Uterus (tissue), 2 donors: ENCODE measurements at regions not wholly inside any gene's neighbourhood (a gene's known extent, or its start where the extent isn't known, plus 50 kb on each side); places are given as distances from the start of the nearest gene placed in this dataset.

Source experiments
- POLR2A ChIP-seq, 2 donors: fragments of 450-650 bp; IDR thresholded peaks; one replicate each; pipeline ENCODE4 v1.6.1; 2016; ENCODE audit warnings: antibody characterized with exemption in 2 of 2, mild to moderate bottlenecking in 1 of 2, moderate library complexity in 1 of 2
- TF ChIP-seq, protein P1 (sequence below), 4 experiments: fragments of 200-600 bp in 2 of 4; fragments of 450-650 bp in 2 of 4; sonication (generic) in 2 of 4; IDR thresholded peaks; one replicate each; pipeline ENCODE4 v1.5.1; 2016 to 2019; ENCODE audit warnings: antibody characterized with exemption in 4 of 4, mild to moderate bottlenecking in 2 of 4, moderate library complexity in 1 of 4

DNA sequence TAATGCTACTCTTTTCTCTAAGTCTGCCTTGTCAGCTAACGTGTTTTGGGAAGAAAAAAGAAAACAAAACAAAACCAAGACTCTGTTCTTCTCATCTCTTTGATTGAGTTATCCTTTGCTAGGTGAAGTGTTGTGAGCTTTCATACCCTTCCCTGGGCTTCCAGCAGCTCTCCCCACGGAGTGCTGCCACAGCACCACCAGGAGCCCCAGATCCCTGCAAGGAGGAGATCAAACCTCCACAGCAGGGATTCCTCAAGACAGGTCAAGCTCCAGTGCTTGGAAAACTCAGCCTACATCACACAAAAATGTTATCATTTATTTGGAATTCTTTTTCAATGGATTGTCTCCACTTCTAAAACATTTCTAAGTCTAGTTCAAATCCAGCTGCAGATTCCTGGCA lies 1981.9 kb upstream of the TENM3 start:
- TF ChIP-seq, protein P1, sequence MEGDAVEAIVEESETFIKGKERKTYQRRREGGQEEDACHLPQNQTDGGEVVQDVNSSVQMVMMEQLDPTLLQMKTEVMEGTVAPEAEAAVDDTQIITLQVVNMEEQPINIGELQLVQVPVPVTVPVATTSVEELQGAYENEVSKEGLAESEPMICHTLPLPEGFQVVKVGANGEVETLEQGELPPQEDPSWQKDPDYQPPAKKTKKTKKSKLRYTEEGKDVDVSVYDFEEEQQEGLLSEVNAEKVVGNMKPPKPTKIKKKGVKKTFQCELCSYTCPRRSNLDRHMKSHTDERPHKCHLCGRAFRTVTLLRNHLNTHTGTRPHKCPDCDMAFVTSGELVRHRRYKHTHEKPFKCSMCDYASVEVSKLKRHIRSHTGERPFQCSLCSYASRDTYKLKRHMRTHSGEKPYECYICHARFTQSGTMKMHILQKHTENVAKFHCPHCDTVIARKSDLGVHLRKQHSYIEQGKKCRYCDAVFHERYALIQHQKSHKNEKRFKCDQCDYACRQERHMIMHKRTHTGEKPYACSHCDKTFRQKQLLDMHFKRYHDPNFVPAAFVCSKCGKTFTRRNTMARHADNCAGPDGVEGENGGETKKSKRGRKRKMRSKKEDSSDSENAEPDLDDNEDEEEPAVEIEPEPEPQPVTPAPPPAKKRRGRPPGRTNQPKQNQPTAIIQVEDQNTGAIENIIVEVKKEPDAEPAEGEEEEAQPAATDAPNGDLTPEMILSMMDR (IDR thresholded peaks at IDR 0.05) = no peak
- no peak for TF ChIP-seq POLR2A (IDR thresholded peaks at IDR 0.05)
